OCI-LY1 (cell line): ENCODE measurements at regions not wholly inside any gene's neighbourhood (a gene's known extent, or its start where the extent isn't known, plus 50 kb on each side); places are given as distances from the start of the nearest gene placed in this dataset.

ENCODE experiments used
- CTCF ChIP-seq: fragments of 200-600 bp; sonication (generic), shearing (Covaris generic); IDR thresholded peaks from 2 replicates; pipeline ENCODE4 v1.5.1; 2017; ENCODE audit warnings: mild to moderate bottlenecking, antibody characterized with exemption, low read length, moderate library complexity, mixed read lengths
- EZH2 ChIP-seq: fragments of 200-600 bp; sonication (generic), shearing (Covaris generic); IDR thresholded peaks from 2 replicates; pipeline ENCODE4 v1.8.0; 2017; ENCODE audit warnings: borderline replicate concordance, mixed run types, mild to moderate bottlenecking, antibody characterized with exemption, low read length, moderate library complexity, mixed read lengths

GRCh38 chr9:115912086-115912485 lies 241.5 kb upstream of the PAPPA start:
- no peak for TF ChIP-seq CTCF
- TF ChIP-seq EZH2 = no peak
